ENCODE measurements at regions not wholly inside any gene's neighbourhood (a gene's known extent, or its start where the extent isn't known, plus 50 kb on each side); places are given as distances from the start of the nearest gene placed in this dataset.

GRCh38 chr3:181879926-181880325 is 168.2 kb downstream of the SOX2 start:
- DNase-seq (ENCODE audit: low read depth), result no peak
- no peak for TF ChIP-seq CTCF (conservative IDR thresholded peaks at IDR 0.05; ENCODE audit: low read depth, low read length)
- no peak overlapping the region for H3K4me3 ChIP-seq (ENCODE audit: low read depth, low read length)

GRCh38 chr3:181880331-181880730 is 168.6 kb downstream of the SOX2 start:
- no peak for DNase-seq (ENCODE audit: low read depth)
- TF ChIP-seq CTCF (conservative IDR thresholded peaks at IDR 0.05; ENCODE audit: low read depth, low read length), result no peak
- H3K4me3 ChIP-seq (ENCODE audit: low read depth, low read length), result no peak overlapping the region

GRCh38 chr3:181881749-181882148 is 170.0 kb downstream of the SOX2 start:
- H3K4me3 ChIP-seq (ENCODE audit: low read depth, low read length), result no peak overlapping the region
- DNase-seq (ENCODE audit: low read depth), result no peak

GRCh38 chr3:181885868-181886630 is 174.3 kb downstream of the SOX2 start:
- TF ChIP-seq CTCF (conservative IDR thresholded peaks at IDR 0.05; ENCODE audit: low read depth, low read length), result no peak
- no peak for DNase-seq (ENCODE audit: low read depth)
- H3K4me3 ChIP-seq (ENCODE audit: low read depth, low read length), result no peak overlapping the region

More at GRCh38 chr3:181881749-181882148, 170.0 kb downstream of the SOX2 start:
- no peak for TF ChIP-seq CTCF (conservative IDR thresholded peaks at IDR 0.05; ENCODE audit: low read depth, low read length)

GRCh38 chr3:181886676-181887075 is 175.0 kb downstream of the SOX2 start:
- TF ChIP-seq CTCF (conservative IDR thresholded peaks at IDR 0.05; ENCODE audit: low read depth, low read length), result no peak
- DNase-seq (ENCODE audit: low read depth), result no peak
- H3K4me3 ChIP-seq (ENCODE audit: low read depth, low read length), result no peak overlapping the region

- H3K4me3 ChIP-seq (ENCODE audit: low read depth, low read length), result no peak overlapping the region
- DNase-seq (ENCODE audit: low read depth), result no peak
- TF ChIP-seq CTCF (conservative IDR thresholded peaks at IDR 0.05; ENCODE audit: low read depth, low read length), result no peak
Observed at GRCh38 chr3:181887685-181888084, 176.0 kb downstream of the SOX2 start.

GRCh38 chr3:181888234-181888633 is 176.5 kb downstream of the SOX2 start:
- DNase-seq (ENCODE audit: low read depth), result no peak
- no peak for TF ChIP-seq CTCF (conservative IDR thresholded peaks at IDR 0.05; ENCODE audit: low read depth, low read length)
- H3K4me3 ChIP-seq (ENCODE audit: low read depth, low read length), result no peak overlapping the region
